ENCODE measurements at regions not wholly inside any gene's neighbourhood (a gene's known extent, or its start where the extent isn't known, plus 50 kb on each side); places are given as distances from the start of the nearest gene placed in this dataset.
"Not testable (repeated sequence)": the region's sequence is repeated elsewhere in the genome, so short reads cannot be mapped to it uniquely, and the experiment has no call there.

GRCh38 chr5:13215806-13216205, 728.7 kb downstream of the DNAH5 start:
- no peak for DNase-seq

GRCh38 chr5:13215370-13215769, 729.1 kb downstream of the DNAH5 start:
- DNase-seq, result no peak

GRCh38 chr5:13214182-13214581, 730.3 kb downstream of the DNAH5 start:
- no peak for DNase-seq

- DNase-seq, result no peak
These were observed 731.6 kb downstream of the DNAH5 start for GRCh38 chr5:13212886-13213285.

- DNase-seq, result no peak
These were observed 733.4 kb downstream of the DNAH5 start for GRCh38 chr5:13211064-13211463.

- DNase-seq, result no peak
These were observed 737.4 kb downstream of the DNAH5 start for GRCh38 chr5:13207112-13207511.

- no peak for DNase-seq
These were observed 743.5 kb downstream of the DNAH5 start for GRCh38 chr5:13201022-13201421.

- not testable (repeated sequence) for DNase-seq
These were observed 746.3 kb downstream of the DNAH5 start for GRCh38 chr5:13198226-13198625.

GRCh38 chr5:13189532-13189931, 755.0 kb downstream of the DNAH5 start:
- DNase-seq, result no peak

- no peak for DNase-seq
These were observed 756.1 kb downstream of the DNAH5 start for GRCh38 chr5:13188371-13188770.

GRCh38 chr5:13187186-13187585, 757.3 kb downstream of the DNAH5 start:
- DNase-seq, result no peak

- DNase-seq, result no peak
These were observed 758.3 kb downstream of the DNAH5 start for GRCh38 chr5:13186177-13186576.

GRCh38 chr5:13179407-13180087, 764.9 kb downstream of the DNAH5 start:
- no peak for DNase-seq

GRCh38 chr5:13143630-13144029, 800.9 kb downstream of the DNAH5 start:
- DNase-seq, result no peak

GRCh38 chr5:13143214-13143613, 801.3 kb downstream of the DNAH5 start:
- DNase-seq, result no peak

GRCh38 chr5:13133951-13134350, 810.5 kb downstream of the DNAH5 start:
- DNase-seq, result no peak

GRCh38 chr5:13115476-13115875, 829.0 kb downstream of the DNAH5 start:
- DNase-seq, result no peak

GRCh38 chr5:13108265-13108664, 836.2 kb downstream of the DNAH5 start:
- no peak for DNase-seq

GRCh38 chr5:13107537-13107936, 837.0 kb downstream of the DNAH5 start:
- no peak for DNase-seq

- DNase-seq, result no peak
These were observed 863.4 kb downstream of the DNAH5 start for GRCh38 chr5:13081116-13081515.

- not testable (repeated sequence) for DNase-seq
These were observed 871.6 kb downstream of the DNAH5 start for GRCh38 chr5:13072936-13073335.

GRCh38 chr5:13063088-13063487, 881.4 kb downstream of the DNAH5 start:
- DNase-seq, result no peak

GRCh38 chr5:13045897-13046551, 898.5 kb downstream of the DNAH5 start:
- no peak for DNase-seq

GRCh38 chr5:13034061-13034460, 910.4 kb downstream of the DNAH5 start:
- DNase-seq, result no peak
